Activated T-helper 17 cell treated with anti-CD3 and anti-CD28 coated beads, Interleukin-2, amount 50 U/mL, for 72 hours (primary cell): ENCODE measurements at regions not wholly inside any gene's neighbourhood (a gene's known extent, or its start where the extent isn't known, plus 50 kb on each side); places are given as distances from the start of the nearest gene placed in this dataset.

Source experiments
- ATAC-seq: fragments of 150-1000 bp; cut with Tn5 transposase; replicated peaks from 2 replicates; pipeline ENCODE4 v1.10.0; 2021; ENCODE audit warnings: mild to moderate bottlenecking, moderate library complexity
- H3K27ac Mint-ChIP-seq: one replicate; pipeline ENCODE4 v1.8.0; 2022; ENCODE audit warnings: mixed read lengths
- H3K27me3 Mint-ChIP-seq: one replicate; pipeline ENCODE4 v1.8.0; 2022; ENCODE audit warnings: mixed read lengths
- H3K36me3 Mint-ChIP-seq: one replicate; pipeline ENCODE4 v1.8.0; 2022; ENCODE audit warnings: low read depth, mild to moderate bottlenecking, mixed read lengths
- H3K4me1 Mint-ChIP-seq: one replicate; pipeline ENCODE4 v1.8.0; 2022; ENCODE audit warnings: mixed read lengths
- H3K4me3 Mint-ChIP-seq: one replicate; pipeline ENCODE4 v1.8.0; 2022; ENCODE audit warnings: mild to moderate bottlenecking, mixed read lengths
- H3K9me3 Mint-ChIP-seq: one replicate; pipeline ENCODE4 v1.8.0; 2022; ENCODE audit warnings: mixed read lengths

DNA sequence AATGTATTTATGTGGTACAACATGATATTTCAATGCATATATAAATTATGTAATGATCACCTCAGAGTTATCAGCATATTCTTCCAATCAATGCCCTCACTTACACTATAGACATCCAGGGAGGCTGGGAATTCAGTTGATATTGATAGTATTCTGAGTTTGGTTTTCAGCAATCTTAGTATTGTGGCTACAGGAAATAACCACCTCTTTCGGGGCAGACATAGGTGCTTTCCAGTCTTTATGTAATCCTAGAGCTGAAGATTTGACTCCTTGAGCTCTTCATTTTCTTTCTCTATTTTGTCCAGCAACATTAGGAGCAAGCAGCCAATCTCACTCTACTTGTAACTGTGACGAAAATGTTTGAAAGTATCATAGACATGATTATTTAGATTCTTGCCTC, 712.7 kb upstream of the KIRREL3 start:
- Mint-ChIP-seq H3K9me3 (no peaks in the 10 kb centered on the region), H3K4me1 (no peaks in the 10 kb centered on the region), H3K27ac (no peak overlapping the region), H3K36me3 (no peaks in the 10 kb centered on the region), H3K4me3 (no peak overlapping the region), H3K27me3 (peaks cover 8% of the 10 kb centered on the region)
- ATAC-seq = no peak

DNA sequence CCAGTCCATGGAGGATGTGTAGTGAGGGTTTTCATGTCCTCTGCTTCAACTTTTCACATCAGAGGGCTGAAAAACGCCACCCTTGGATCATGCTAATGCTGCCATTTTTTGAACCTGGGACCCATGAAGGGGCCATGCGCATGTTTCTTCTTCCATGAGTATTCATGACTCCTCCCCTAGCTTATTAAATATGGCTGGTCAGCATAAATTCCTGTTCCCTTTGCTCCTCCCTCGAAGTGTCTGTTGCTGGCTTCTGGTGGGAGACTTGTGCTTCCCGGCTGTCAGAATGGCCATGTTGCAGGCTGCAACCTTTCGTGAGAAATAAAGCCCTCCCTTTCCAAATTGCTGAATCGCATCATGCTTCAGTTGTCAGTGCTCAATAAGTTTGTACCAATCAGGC, 711.2 kb upstream of the KIRREL3 start:
- Mint-ChIP-seq H3K4me3 (no peak overlapping the region), H3K36me3 (no peaks in the 10 kb centered on the region), H3K4me1 (no peaks in the 10 kb centered on the region), H3K27ac (no peak overlapping the region), H3K27me3 (peaks cover 3% of the 10 kb centered on the region), H3K9me3 (no peaks in the 10 kb centered on the region)
- ATAC-seq = no peak

DNA sequence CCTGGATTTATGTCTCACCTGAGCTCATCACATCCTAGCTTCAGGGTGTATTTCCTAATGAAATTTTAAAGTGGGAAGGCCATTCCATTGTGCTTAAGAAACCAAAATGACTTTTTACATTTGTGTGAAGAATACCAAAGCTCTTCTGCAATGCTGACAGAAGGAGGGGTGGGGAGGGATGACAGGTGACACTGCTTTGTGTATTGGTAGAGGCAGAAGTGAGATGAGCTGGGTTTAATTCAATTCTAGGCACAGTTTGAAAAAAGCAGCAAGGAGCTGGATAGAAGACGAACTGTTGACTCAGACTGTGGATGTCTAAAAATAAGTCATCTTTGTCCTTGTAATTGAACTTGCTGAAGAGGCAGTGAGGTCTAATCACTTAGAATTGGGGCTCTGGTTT, 710.3 kb upstream of the KIRREL3 start:
- Mint-ChIP-seq H3K9me3 (no peaks in the 10 kb centered on the region), H3K27ac (no peak overlapping the region), H3K36me3 (no peaks in the 10 kb centered on the region), H3K4me1 (no peaks in the 10 kb centered on the region), H3K27me3 (peaks cover 3% of the 10 kb centered on the region), H3K4me3 (no peak overlapping the region)
- no peak for ATAC-seq

DNA sequence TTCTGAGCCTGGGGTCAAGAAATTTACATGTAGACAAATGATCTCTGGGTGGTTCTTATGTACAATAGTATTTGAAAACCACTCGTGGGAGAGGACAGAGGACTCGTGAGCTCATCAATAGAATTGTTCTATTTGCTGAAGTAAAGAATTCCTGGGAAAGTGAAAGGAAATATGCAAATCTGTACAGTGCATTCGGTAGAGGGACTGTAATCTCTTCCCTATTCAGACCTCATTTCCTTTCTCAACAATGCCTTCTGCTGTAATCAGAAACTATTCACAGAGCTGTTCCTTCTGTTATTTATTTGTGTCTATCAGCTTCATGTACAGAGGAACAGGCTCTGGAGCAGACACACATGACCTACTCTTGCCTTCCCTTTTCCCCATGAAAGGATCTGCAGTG, 709.4 kb upstream of the KIRREL3 start:
- ATAC-seq = no peak
- peaks cover 3% of the 10 kb centered on the region for H3K27me3 Mint-ChIP-seq
- no peak overlapping the region for H3K4me3 Mint-ChIP-seq
- no peaks in the 10 kb centered on the region for H3K9me3 Mint-ChIP-seq
- H3K36me3 Mint-ChIP-seq = no peaks in the 10 kb centered on the region
- no peak overlapping the region for H3K27ac Mint-ChIP-seq
- no peaks in the 10 kb centered on the region for H3K4me1 Mint-ChIP-seq

DNA sequence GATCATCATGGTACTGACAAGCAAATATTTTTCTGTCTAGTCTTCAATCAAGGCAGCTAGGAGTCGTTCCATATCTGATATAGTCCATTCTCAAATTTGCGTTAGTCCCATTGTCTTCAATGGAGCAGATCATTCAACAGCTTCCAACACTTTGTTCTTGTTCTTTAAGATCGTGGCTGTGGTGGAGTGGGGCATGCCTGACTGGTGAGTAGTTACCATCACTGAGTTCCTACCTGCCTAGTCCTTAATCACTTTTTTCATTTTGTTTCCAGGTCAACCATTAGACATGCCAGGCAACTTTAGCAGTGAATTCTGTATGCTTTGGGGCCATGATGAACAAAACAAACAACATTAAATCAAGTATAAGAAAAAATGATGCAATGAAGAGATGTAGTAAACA, 693.1 kb upstream of the KIRREL3 start:
- no peaks in the 10 kb centered on the region for H3K4me1 Mint-ChIP-seq
- no peak overlapping the region for H3K4me3 Mint-ChIP-seq
- ATAC-seq = no peak
- H3K9me3 Mint-ChIP-seq = peaks cover 7% of the 10 kb centered on the region
- no peaks in the 10 kb centered on the region for H3K36me3 Mint-ChIP-seq
- H3K27me3 Mint-ChIP-seq = no peaks in the 10 kb centered on the region
- H3K27ac Mint-ChIP-seq = no peak overlapping the region

DNA sequence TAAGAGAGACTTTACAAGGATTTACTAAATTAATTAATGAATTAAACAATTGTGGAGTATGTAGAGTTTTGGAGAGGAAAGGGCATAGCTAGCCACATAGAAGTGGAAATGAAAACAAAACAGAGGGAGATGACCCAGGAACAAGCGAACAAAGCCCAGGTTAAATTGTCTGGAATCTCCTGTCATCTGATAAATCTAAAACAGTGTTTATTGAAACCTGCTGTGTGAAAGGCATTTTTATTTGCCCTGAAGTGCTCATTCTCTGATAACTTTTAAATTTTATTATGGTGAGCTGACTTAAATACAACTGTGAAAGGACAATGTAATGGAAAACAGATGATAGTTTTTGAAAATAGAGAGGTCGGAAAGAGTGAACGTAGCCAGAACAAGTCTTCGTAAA, 682.8 kb upstream of the KIRREL3 start:
- Mint-ChIP-seq H3K36me3 (no peaks in the 10 kb centered on the region), H3K9me3 (peaks cover 3% of the 10 kb centered on the region), H3K4me3 (no peak overlapping the region), H3K4me1 (no peaks in the 10 kb centered on the region), H3K27ac (no peak overlapping the region), H3K27me3 (peaks cover 3% of the 10 kb centered on the region)
- ATAC-seq = no peak

DNA sequence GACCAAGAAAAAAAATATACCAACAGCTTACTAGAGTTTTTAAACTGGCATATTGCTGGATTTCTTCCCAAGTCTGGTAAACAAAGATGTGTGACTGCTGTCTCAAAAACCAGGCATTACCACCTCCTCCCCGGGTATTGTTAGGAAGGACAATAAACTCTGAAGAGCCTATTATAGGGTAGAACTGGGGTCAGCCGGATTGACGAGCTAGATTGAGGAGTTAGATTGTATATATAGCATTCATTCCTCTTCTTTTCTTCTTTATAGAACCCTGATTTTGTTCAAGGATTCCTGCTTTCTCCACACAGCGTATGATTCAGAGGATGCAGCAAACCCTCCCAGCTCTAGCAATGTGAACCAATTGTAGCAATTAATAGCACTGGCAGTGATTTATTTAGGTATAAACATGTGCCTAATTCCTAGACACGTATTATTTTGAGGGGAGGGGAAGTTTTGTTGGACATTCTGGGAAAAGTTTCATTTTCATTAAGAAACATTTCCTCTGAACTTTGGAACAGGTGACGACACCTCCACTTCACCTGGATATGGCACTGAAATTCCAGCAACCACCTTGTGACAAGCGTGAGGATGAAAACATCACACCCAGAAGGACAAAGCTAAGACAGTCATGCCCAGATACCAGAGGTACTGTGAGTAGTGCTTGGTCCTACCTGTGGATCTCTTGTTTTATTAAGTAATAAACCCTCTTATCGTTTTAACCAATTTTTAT, 679.4 kb upstream of the KIRREL3 start:
- no peak overlapping the region for H3K27ac Mint-ChIP-seq
- H3K9me3 Mint-ChIP-seq = peaks cover 3% of the 10 kb centered on the region
- H3K27me3 Mint-ChIP-seq = peaks cover 3% of the 10 kb centered on the region
- H3K36me3 Mint-ChIP-seq = no peaks in the 10 kb centered on the region
- no peaks in the 10 kb centered on the region for H3K4me1 Mint-ChIP-seq
- no peak overlapping the region for H3K4me3 Mint-ChIP-seq
- no peak for ATAC-seq

DNA sequence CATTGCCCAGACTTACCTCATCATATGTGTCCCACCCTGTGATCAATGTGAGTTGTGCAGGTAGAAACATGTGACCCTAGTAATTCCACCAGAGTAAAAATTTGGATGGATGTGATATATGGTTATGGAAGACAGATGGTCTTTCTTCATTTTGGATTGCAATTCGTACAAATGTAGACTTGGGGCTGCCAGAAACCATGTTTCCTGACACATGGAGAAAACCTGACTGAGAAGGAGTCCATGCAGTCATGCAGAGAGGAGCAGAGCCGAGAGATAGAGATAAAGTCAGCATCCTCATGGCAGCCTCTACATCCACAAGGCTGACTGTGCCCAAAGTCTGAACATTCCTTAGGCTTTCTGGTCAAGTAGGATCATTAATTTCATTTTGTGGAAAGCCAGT, 678.1 kb upstream of the KIRREL3 start:
- peaks cover 3% of the 10 kb centered on the region for H3K9me3 Mint-ChIP-seq
- ATAC-seq = no peak
- H3K27me3 Mint-ChIP-seq = peaks cover 6% of the 10 kb centered on the region
- no peak overlapping the region for H3K27ac Mint-ChIP-seq
- no peaks in the 10 kb centered on the region for H3K36me3 Mint-ChIP-seq
- H3K4me1 Mint-ChIP-seq = no peaks in the 10 kb centered on the region
- no peak overlapping the region for H3K4me3 Mint-ChIP-seq

DNA sequence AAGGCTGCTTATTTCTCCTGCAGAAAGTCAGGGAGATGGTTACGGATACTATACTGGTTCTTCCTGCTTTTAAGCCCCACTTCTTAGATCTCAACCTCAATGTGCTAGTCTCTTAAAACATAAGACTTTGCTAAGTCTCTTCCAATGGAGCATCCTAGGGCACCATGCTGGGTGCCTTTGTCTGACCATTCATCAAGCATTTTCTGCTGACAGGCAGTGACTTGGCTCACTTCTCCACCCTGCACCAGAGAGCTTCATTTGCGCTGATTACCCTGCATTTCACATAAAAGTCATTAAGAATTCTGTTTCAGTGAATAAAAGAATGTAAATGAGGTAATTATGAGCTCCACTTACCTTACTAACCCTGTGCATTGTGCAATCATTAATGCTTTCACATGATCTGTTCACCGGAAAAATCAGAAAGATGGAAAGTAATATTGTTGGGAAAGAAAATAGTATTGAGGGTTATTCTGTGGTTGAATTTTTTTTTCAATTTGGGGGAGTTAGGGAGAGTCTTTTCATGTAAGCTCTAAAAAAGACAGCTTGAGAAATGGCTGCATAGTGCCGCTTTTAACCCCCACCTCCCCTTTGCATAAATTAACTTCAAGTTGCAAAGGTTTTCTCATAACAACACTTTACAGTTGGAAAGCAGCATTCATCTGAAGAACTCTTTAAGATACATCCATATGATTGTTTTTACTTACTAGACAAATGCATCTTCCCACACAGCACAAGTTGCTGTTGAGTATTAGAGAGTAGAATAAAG, 677.3 kb upstream of the KIRREL3 start:
- H3K4me1 Mint-ChIP-seq = no peaks in the 10 kb centered on the region
- H3K36me3 Mint-ChIP-seq = no peaks in the 10 kb centered on the region
- H3K27me3 Mint-ChIP-seq = peaks cover 6% of the 10 kb centered on the region
- H3K4me3 Mint-ChIP-seq = no peak overlapping the region
- no peak for ATAC-seq
- no peak overlapping the region for H3K27ac Mint-ChIP-seq
- peaks cover 3% of the 10 kb centered on the region for H3K9me3 Mint-ChIP-seq

DNA sequence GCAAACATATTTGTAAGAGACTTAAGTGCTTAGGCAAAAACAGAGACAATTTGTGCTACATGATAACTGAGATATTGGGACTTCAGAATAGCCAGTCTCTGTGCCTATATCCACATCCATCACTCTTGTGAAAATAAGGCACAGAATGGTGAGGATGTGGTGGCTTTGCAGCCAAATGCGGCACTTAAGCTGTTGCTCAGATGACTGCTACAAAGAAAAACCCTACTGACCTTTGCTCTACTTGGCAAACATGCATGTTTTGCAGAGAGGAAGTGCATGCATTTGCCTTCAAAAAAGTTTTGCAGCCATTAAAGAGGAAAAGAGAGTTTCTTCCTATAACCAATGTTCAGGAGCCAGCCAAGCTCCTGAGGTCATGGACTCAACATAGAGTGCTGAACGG, 675.0 kb upstream of the KIRREL3 start:
- Mint-ChIP-seq H3K4me3 (no peak overlapping the region), H3K36me3 (no peaks in the 10 kb centered on the region), H3K27me3 (peaks cover 6% of the 10 kb centered on the region), H3K9me3 (no peaks in the 10 kb centered on the region), H3K27ac (no peak overlapping the region), H3K4me1 (no peaks in the 10 kb centered on the region)
- no peak for ATAC-seq

DNA sequence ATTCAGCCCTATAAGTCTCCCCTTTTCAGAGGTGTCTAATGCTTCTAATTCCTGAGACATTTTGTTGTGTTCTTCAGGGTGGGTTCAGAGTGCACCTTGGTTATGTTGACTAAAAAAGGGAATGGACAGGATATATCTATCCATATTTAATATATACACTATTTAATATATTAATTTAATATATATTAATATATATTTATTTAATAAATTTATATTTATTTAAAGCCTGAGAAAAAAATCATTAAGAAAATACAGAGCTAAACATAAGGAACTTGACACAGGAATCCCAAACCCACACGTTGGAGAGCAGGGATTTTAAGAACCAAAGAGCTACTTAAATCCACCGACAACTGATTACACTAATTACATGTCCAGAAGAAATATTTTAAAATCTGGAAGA, 674.2 kb upstream of the KIRREL3 start:
- H3K4me3 Mint-ChIP-seq = no peak overlapping the region
- H3K27me3 Mint-ChIP-seq = peaks cover 6% of the 10 kb centered on the region
- H3K4me1 Mint-ChIP-seq = no peaks in the 10 kb centered on the region
- H3K36me3 Mint-ChIP-seq = no peaks in the 10 kb centered on the region
- H3K9me3 Mint-ChIP-seq = no peaks in the 10 kb centered on the region
- H3K27ac Mint-ChIP-seq = no peak overlapping the region
- no peak for ATAC-seq

DNA sequence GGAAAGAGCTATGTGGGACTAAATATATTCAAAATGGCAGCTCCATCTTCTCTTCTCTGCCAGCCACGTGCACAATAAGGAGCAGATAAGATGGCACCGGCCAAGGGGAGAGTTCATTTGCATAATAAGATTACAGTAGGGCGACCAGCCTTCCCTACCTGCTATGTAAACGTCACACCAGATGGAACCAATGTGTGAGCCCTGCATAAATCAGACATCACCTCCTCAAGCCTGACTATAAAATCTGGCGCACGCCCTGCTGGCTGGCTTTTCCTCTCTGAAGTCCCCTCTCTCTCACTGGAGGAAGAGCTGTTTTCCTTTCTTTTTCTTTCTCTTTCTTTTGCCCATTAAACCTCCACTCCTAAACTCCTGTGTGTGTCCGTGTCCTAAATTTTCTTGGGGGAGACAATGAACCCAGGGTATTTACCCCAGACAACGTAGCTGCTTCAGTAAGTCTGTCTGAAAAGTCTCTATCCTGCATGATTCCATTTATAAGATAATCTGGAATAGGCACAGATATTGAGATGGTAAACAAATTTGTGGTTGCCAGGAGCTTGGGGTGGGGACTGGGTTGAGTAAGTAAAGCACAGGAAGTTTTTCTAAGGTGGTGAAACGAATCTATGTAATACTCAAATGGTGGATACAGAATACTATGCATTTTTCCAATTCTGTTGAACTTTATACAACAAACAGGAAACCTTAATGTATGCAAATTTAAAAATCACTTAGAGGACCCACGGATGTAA, 670.0 kb upstream of the KIRREL3 start:
- Mint-ChIP-seq H3K9me3 (peaks cover 5% of the 10 kb centered on the region), H3K4me3 (no peak overlapping the region), H3K36me3 (no peaks in the 10 kb centered on the region), H3K27ac (no peak overlapping the region), H3K27me3 (peaks cover 3% of the 10 kb centered on the region), H3K4me1 (no peaks in the 10 kb centered on the region)
- no peak for ATAC-seq

DNA sequence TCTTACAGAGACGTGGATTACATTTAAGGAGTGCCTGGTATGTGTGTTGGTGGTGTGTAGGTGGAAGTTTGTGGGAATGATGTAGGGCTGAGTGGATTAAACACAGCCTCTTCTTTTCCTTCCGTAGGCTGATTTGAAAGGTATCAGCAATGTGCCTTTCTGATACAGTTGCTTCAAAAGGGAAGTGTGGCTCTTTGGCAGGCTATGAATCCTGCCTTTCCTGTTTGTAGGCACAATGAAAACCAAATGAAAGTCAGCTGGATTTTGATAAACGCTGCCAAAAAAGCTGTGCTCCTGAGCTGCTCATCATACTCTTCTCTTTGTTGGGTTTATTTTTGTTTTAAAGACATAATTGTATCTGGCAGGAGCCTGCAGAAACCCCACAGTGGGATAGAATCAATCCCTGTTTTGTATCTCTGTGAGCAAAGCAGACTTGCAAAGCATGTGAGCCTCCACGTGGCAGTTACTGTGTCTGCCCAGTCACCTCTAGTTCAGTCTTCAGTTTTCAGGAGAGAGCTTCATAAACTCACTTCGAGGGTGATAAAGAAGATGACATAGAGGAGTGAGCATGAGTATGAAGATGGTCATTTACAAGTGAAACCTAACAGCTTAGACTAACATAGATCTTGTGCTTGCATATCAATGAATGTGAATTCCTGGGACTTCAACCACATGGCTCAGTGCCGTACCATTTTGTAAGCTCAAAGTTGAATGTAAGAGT, 655.7 kb upstream of the KIRREL3 start:
- Mint-ChIP-seq H3K9me3 (peaks cover 1% of the 10 kb centered on the region), H3K4me1 (no peaks in the 10 kb centered on the region), H3K36me3 (no peaks in the 10 kb centered on the region), H3K27ac (no peak overlapping the region), H3K4me3 (no peak overlapping the region), H3K27me3 (no peaks in the 10 kb centered on the region)
- no peak for ATAC-seq

DNA sequence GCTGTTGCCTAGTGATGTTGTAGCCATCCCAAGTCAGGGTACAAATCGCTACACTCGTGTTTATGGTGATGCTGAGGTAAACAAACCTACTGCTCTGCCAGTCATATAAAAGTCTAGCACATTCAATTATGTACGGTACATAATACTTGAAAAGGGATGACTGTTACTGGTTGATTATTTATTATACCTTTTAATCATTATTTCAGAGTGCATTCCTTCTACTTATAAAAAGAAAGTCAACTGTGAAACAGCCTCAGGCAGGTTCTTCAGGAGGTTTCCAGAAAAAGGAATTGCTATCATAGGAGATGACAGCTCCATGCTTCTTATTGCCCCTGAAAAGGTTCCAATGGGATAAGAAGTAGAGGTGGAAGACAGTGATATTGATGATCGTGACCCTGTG, 652.5 kb upstream of the KIRREL3 start:
- Mint-ChIP-seq H3K9me3 (no peaks in the 10 kb centered on the region), H3K36me3 (no peaks in the 10 kb centered on the region), H3K4me3 (no peak overlapping the region), H3K27me3 (no peaks in the 10 kb centered on the region), H3K27ac (no peak overlapping the region), H3K4me1 (no peaks in the 10 kb centered on the region)
- no peak for ATAC-seq
